Breast epithelium (tissue), 4 donors: ENCODE measurements at regions not wholly inside any gene's neighbourhood (a gene's known extent, or its start where the extent isn't known, plus 50 kb on each side); places are given as distances from the start of the nearest gene placed in this dataset.

ENCODE experiments used
- DNase-seq, 2 donors: peaks; one replicate each; pipeline ENCODE4 v3.0.0-alpha.2; 2019; ENCODE audit warnings: low spot score in 2 of 2
- H3K27ac ChIP-seq, 2 donors: fragments of 200-600 bp; sonication (generic) in 1 of 2; one replicate each; pipeline ENCODE4 v1.5.1; 2016 to 2019; ENCODE audit warnings: mild to moderate bottlenecking in 1 of 2
- H3K27me3 ChIP-seq, 2 donors: fragments of 200-600 bp; sonication (generic) in 1 of 2; one replicate each; pipeline versions ENCODE4 v1.5.1 to v1.6.0; 2017 to 2019; ENCODE audit warnings: control low read depth in 1 of 2, mild to moderate bottlenecking in 1 of 2
- H3K36me3 ChIP-seq: fragments of 200-600 bp; one replicate; pipeline ENCODE4 v1.5.1; 2019
- H3K4me1 ChIP-seq, 2 donors: fragments of 200-600 bp; sonication (generic); one replicate each; pipeline ENCODE4 v1.5.1; 2016 to 2019; ENCODE audit warnings: control low read depth in 1 of 2
- H3K4me3 ChIP-seq, 3 donors: fragments of 200-600 bp; sonication (generic); 1 replicate in 2 of 3; 2 replicates in 1 of 3; pipeline ENCODE4 v1.5.1; 2016 to 2019; ENCODE audit warnings: mild to moderate bottlenecking in 3 of 3, moderate library complexity in 2 of 3
- H3K9me3 ChIP-seq, 2 donors: fragments of 200-600 bp; sonication (generic) in 1 of 2; one replicate each; pipeline ENCODE4 v1.5.1; 2016 to 2019; ENCODE audit warnings: control low read depth in 1 of 2
- CTCF ChIP-seq, 3 donors: fragments of 450-650 bp; IDR thresholded peaks; one replicate each; pipeline ENCODE4 v1.5.1; 2016 to 2017; ENCODE audit warnings: antibody characterized with exemption in 3 of 3, mild to moderate bottlenecking in 3 of 3, moderate library complexity in 3 of 3
- POLR2A ChIP-seq: fragments of 450-650 bp; IDR thresholded peaks from one replicate; pipeline ENCODE4 v1.6.1; 2016; ENCODE audit warnings: antibody characterized with exemption, mild to moderate bottlenecking, moderate library complexity
- POLR2AphosphoS5 ChIP-seq, 3 donors: sonication (generic); formaldehyde crosslinking; IDR thresholded peaks; one replicate each; pipeline ENCODE4 v1.6.1; 2017; ENCODE audit warnings: antibody characterized with exemption in 3 of 3
- intact Hi-C: fragments of 100-400 bp; cut with DNase I; formaldehyde crosslinking; loops from one replicate; pipeline ENCODE4 v1.15.1; 2023; ENCODE audit warnings: low total_unique reads

GRCh38 chr3:147216143-147216673 is 190.1 kb downstream of the ZIC4 start:
- Histone ChIP-seq H3K36me3 (no peaks in the 10 kb centered on the region), H3K27ac (no peak overlapping the region), H3K4me3 (no peak overlapping the region), H3K27me3 (no peaks in the 10 kb centered on the region), H3K9me3 (no peaks in the 10 kb centered on the region), H3K4me1 (no peaks in the 10 kb centered on the region)
- DNase-seq: no peak
- intact Hi-C loops: no loop called here
- TF ChIP-seq POLR2AphosphoS5 (IDR thresholded peaks at IDR 0.05) (no peak), CTCF (IDR thresholded peaks at IDR 0.05) (no peak), POLR2A (no peak)

DNA sequence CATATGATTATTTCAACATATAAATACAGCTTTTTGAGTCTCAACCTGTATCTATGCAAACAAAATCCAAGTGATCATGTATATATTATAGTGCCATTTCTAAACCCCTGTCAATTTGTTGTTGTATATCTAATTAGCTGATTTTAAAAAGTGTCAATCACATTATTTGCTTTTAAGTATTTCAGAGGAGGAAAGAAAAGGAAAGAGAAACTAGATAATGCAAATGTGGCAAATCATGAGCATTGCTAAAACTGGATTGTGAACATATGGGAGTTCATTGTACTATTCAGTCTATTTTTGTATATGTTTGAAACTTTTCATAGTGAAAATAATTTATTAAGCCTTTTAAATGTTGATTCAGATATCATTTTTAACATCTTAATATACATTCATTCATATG is 190.7 kb downstream of the ZIC4 start:
- H3K9me3 ChIP-seq: no peaks in the 10 kb centered on the region
- intact Hi-C loops: no loop called here
- no peaks in the 10 kb centered on the region for H3K36me3 ChIP-seq
- DNase-seq: no peak
- TF ChIP-seq CTCF (IDR thresholded peaks at IDR 0.05) (no peak), POLR2AphosphoS5 (IDR thresholded peaks at IDR 0.05) (no peak), POLR2A (no peak)
- no peaks in the 10 kb centered on the region for H3K27me3 ChIP-seq
- H3K4me3 ChIP-seq: no peak overlapping the region
- H3K27ac ChIP-seq: no peak overlapping the region
- no peaks in the 10 kb centered on the region for H3K4me1 ChIP-seq

DNA sequence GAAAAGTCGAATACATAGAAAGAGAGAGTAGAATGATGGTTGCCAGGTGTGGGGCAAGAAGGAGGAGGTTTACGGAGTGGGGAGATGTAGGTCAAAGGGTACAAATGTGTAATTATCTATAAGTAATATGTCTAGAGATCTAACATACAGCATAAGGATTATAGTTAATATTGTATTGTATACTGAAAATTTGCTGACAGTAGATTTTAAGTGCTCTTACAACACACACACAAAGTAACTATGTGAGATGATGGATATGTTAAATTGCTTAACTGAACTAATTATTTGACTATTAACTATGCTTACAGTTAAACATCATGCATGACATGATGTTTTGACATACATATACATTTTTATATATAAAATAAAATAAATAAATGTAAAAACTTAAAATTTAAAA is 192.7 kb downstream of the ZIC4 start:
- Histone ChIP-seq H3K27ac (no peak overlapping the region), H3K9me3 (no peaks in the 10 kb centered on the region), H3K36me3 (no peaks in the 10 kb centered on the region), H3K4me1 (no peaks in the 10 kb centered on the region), H3K27me3 (no peaks in the 10 kb centered on the region), H3K4me3 (no peak overlapping the region)
- TF ChIP-seq POLR2A (no peak), POLR2AphosphoS5 (IDR thresholded peaks at IDR 0.05) (no peak), CTCF (IDR thresholded peaks at IDR 0.05) (no peak)
- intact Hi-C loops: no loop called here
- no peak for DNase-seq

GRCh38 chr3:147210676-147211075 is 195.7 kb downstream of the ZIC4 start:
- no peaks in the 10 kb centered on the region for H3K4me1 ChIP-seq
- TF ChIP-seq POLR2A (no peak), POLR2AphosphoS5 (IDR thresholded peaks at IDR 0.05) (no peak), CTCF (IDR thresholded peaks at IDR 0.05) (no peak)
- intact Hi-C loops: no loop called here

GRCh38 chr3:147201086-147201485 is 205.3 kb downstream of the ZIC4 start:
- Histone ChIP-seq H3K4me1 (no peaks in the 10 kb centered on the region), H3K9me3 (no peaks in the 10 kb centered on the region), H3K4me3 (no peak overlapping the region), H3K36me3 (no peaks in the 10 kb centered on the region), H3K27ac (no peak overlapping the region), H3K27me3 (peaks cover 0 to 3% of the 10 kb centered on the region in 2 donors)
- intact Hi-C loops: no loop called here
- no peak for TF ChIP-seq POLR2AphosphoS5 (IDR thresholded peaks at IDR 0.05)
- TF ChIP-seq CTCF (IDR thresholded peaks at IDR 0.05): no peak
- no peak for TF ChIP-seq POLR2A
- no peak for DNase-seq

More at GRCh38 chr3:147210676-147211075, 195.7 kb downstream of the ZIC4 start:
- H3K27me3 ChIP-seq: no peaks in the 10 kb centered on the region
- H3K9me3 ChIP-seq: no peaks in the 10 kb centered on the region
- DNase-seq: no peak
- H3K36me3 ChIP-seq: no peaks in the 10 kb centered on the region
- no peak overlapping the region for H3K4me3 ChIP-seq
- no peak overlapping the region for H3K27ac ChIP-seq
